HT1080 (cell line): ENCODE measurements at regions not wholly inside any gene's neighbourhood (a gene's known extent, or its start where the extent isn't known, plus 50 kb on each side); places are given as distances from the start of the nearest gene placed in this dataset.

Experiments
- DNase-seq: peaks from one replicate; pipeline ENCODE4 v3.0.0-alpha.2; 2015; ENCODE audit warnings: low read depth

DNA sequence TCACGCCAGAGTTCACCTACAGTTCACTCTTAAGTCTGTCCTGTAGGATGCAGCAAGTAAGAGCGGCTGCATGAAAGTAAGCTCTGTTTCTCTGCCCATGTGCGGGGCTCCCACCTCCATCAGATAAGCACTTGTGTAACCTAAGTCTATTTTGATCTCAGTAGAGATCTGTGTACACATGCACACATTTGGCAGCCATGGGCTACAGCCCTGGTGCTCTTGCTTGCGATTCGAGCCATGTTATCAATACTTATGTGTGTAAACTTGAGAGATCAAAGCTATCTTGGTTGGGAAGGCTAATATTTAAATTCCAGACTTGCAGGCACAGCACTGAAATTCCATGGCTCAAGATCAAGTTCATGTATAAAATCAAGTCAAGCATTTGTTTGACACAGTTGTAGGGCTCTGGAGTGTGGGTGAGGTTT, 244.7 kb upstream of the FGGY start:
- no peak for DNase-seq

DNA sequence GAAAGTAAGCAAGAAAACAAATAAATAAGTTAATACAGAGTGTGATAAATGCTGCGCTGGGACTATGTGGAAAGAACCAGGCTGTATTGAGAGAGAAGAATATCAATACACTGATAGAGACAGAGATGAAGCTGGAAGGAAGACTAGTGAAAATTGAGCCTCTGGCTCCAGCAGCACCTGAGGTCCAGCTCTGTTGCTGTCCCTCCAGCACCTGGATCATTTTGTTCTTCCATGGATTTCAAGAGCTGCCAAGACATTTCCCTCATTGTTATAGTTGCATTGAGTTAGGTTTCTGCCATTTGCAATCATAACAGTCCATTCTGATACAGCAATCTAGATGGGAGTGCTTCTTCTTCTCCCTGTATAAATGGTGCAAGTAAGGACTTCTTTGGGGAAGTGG, 242.7 kb upstream of the FGGY start:
- no peak for DNase-seq

DNA sequence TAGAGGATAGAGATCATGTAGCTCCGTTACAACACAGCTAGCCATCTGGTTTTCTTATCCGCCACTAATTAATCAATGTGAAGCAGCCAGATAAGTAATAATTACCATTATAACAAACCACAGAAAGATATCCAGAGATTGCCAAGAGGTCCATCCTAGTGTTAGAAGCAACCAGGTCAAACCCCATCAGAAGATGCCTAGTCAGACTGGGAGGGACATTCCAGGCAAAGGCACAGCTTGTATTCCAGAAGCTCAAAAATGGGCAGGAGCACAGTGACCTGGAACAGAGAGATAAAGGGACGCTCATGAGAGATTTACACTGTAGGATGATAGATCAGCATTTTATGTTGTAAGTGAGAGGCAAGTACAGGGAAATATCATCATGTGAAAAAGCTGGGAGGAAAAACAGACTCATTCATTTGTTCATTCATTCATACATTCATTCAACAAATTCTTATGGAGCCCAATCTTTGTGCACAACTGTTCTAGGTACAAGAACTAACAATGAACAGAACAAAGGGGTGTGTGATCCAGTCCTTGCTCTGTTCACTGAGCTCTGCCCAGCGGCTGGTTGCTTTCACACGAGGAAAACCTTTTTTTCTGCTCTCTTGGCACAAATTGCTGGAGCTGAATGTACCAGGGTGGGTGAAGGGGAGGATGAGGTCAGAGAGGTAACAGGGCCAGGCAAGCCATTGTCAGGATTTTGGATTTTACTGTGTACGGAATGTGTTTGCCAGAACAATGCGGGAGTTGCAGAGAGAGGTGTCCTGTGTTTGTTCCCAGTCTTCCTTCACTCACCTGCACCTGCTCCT, 240.8 kb upstream of the FGGY start:
- no peak for DNase-seq

DNA sequence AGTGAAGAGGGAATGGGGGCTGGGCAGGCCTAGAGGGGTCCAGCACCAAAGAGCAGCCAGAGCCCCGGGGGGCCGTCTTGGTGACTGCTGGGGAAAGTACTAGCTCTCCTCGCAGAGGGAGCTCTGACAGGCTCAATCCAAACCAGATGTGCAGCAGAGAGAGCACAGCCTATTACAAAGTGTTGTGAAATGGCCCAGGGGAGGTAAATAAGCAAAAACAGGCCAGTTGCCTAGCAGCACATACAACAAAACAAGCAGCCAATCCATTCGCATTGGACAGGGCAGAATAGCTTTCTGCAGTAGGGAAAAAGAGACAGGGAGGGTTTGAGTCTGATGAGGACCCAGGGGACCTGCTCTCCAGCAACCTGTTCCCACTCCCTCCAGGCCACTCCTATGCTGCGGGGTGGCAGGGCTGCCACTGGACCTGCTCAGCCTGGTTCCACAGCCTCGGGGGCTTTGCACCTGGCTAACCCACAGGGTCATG, 239.6 kb upstream of the FGGY start:
- no peak for DNase-seq

DNA sequence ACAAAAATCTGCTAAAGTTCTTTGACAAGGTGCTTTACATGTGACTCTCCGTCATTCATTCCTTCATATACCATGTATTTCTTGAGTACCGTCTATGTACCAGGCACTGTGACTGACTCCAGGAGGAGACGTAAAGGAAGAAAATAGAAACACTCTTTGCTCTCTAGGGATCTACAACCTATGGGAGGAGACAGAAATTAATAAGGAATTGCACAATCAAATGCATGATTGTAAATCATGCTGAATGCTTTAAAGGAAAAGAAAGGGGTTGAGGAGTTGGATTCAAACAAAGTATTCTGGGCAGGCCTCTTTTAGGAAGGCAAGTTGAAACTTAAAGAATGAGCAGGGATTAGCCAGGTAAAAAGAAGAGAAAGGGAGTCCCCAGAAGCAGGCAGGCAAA, 239.1 kb upstream of the FGGY start:
- no peak for DNase-seq

DNA sequence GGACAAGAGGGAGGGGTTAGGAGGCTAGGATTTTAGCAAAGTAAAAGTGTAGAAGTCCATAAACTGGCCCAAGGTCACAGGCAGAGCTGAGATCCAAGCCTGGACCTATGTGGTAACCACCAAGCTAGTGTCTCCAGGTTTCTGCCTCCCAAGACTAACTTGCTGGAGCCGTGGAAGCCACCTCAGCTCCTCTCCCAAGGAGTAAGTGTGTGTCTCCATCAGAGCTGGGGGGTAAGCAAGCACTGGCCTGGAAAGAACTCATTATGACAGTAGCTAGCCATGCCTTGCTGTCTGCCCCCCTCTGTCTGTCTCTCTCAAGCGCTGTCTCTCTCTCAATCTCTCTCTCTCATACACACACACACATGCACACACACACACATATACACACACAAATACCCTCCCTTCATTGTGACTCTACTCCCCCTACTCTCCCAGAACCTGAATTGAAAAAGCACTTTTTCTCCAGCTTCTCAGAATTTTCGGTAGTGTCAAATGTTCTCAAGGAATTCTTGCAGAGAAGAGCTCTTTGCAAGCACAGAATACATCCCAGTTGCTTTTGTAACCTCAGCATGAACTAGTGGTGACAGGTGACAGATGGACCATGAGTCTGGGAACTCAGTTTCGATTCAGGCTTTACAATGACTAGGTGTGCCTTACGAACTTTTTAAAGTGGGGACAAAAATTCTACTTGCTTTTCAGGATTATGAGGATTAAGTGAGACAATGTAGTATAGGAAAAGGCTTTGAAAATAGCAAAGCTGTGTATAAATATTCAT, 238.0 kb upstream of the FGGY start:
- DNase-seq: no peak

DNA sequence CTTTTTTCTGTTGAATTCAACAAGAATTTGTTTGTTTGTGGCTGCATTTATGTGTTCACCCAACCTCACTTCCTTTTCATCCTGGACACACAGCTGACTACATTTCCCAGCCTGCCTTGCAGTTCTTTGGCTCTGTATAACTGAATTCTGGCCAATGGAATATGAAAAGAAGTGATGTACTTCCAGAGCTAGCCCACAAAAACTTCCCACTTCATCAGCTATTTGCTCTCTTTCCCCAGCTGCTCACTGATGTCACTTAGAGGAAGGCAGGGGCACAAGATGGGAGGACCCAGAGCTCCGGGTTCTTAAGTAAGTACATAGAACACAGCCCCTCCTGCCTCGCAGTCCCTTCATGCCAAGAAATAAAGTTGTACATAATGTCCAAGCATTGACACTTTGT, 235.0 kb upstream of the FGGY start:
- DNase-seq: peak; percentile 49

DNA sequence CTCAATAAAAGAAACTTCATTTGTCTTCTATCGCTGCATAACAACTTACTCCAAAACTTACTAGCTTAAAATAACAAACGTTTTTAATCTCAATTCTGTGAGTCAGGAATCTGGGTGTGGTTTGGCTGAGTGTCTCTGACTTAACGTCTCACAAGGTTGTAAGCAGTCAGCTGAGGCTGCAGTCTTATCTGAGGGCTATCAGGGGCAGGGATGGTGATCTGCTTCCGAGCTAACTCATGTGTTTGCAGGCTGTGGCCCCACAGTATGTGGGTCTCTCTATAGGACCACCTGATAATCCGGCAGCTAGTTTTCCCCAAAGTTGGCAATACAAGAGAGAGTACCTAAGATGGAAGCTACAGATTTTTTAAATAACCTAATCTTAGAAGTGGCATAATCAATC, 234.2 kb upstream of the FGGY start:
- DNase-seq: peak; percentile 37

DNA sequence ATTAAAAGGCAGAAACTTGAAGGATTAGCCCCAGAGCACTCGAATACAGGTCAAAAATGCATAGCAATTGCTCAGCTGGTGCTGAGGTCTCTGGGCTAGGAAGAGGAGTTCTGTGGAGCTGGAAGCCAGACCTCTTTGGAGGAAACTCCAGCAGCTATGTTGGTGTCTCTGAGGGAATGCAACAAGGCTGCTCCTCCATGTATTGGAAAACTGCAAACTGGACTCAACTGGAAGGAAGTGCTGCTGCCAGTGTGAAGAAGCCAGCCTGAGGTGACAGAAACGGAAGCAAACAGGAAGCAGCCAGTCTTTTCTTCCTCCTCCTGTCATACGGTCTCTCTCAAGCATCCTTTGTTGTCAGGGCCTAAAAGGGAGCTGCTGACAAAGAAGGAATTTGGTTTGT, 233.4 kb upstream of the FGGY start:
- no peak for DNase-seq

DNA sequence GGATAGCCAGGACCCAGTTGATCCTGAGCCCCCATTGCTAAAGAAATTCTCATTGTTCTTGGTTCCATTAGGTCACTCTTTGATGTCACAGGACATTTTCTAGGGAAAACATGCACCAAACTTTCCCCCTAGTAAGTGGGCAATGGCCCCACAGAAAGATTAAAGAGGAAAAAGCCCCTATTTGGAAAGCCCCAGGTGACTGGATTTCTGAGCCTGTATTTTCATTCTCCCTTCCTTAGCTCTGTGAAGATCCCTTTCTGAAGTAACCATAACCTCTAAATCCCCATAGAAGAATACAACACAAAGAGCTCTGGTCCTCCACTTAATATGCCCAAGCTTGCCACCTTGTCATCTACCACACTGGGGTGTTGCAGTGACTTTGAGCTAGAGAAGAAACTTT, 232.3 kb upstream of the FGGY start:
- no peak for DNase-seq

DNA sequence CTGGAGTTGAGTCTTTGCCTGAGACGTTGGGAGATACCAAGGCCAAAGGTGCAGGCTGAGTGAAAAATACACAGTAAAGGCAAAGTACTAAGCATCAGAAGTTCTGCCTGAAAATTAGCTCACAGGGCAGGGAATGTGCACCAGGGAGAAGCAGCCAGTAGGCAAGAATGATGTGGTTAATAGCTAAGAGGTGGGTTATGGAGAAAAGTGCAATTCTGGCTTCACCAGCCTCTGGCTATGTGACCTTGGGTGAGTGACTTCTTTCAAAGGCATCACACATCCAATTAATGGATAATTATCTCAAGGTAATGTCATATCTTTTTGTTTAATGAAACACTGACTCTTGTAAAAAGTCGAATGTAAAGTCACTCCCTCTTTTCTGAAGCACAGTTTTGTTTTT, 230.7 kb upstream of the FGGY start:
- DNase-seq: no peak

DNA sequence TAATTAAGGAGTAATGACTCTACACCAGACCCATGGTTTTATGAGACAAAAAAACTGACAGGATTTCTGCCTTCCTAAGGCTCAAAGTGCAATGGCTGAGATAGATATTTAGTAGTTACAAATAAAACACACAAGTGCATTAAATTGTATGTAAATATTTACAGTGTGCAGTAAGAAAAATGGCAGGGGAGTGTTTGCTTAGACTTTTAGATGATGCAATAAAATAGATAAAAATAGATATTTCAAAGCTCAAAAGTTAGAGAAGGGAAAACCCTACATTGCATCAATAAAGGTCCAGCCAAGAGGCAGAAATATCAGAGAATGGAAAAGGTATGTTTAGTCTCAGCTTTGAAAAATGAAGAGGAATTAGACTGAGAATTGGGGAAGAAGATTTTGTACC, 226.3 kb upstream of the FGGY start:
- no peak for DNase-seq

DNA sequence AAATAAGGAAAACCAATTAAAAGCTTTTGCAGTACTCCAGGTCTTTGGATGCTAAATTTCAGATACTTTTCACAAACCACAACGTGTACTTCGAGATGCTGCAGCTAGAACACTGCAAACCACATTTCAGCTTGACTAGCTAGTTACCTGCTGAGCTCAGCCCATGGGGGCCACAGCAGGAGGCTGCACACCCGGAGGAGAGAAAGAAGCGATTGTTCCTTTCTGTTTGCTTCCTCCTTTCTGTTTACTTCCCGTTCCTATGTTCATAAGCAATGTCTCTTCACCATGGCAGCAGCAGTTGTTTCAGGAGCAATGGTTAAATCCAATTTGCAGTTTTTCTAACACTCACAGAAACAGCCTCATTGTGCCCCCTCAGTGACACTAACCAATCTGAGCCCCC, 225.6 kb upstream of the FGGY start:
- DNase-seq: no peak

DNA sequence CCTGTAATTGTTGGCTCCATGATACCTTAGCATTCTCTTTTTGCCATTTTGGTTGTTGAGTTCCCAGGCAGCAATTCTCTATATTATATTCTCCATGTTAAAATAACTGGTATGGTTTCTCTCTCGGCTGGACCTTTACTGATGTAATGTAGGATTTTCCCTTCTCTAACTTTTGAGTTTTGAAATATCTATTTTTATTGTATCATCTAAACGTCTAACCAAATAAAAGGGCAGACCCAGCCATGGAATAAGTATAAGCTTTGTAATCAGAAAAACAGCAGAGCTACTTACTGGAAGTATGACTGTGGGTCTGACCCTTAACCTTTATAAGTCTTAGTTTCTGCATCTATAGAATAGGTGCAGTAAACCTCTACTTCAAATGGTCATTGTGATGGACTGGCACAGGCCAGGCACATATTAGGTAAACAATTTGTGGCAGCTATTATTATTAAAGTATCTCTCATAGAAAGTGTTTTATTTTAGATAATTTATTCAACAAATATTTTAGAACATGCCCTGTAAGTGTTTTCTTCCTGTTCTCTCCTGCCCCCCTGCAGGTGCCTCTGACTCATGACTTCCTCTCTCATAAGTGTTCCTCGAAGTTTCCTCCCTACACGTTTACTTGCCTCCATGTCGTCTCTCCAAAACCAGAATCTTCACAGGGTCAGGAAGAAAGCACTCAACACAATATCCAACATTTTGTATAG, 224.9 kb upstream of the FGGY start:
- peak; percentile 71 for DNase-seq

DNA sequence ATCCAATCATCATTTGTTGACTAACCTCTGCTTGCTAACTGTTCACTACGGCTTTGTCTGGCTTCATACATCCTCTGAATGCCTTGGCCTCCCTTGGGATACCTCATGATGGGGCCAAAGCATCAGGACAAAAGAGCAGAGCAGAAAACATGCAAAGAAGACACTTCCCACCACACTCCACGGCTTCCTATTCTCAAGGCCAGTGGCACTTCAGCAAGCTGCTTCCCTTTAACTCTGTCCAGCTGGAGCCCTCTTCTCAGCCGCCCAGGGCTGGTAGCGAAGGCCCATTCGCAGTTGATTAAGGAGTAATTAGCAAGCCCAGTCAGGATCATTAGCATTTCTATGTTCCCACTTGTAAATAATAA, 224.3 kb upstream of the FGGY start:
- DNase-seq: no peak

DNA sequence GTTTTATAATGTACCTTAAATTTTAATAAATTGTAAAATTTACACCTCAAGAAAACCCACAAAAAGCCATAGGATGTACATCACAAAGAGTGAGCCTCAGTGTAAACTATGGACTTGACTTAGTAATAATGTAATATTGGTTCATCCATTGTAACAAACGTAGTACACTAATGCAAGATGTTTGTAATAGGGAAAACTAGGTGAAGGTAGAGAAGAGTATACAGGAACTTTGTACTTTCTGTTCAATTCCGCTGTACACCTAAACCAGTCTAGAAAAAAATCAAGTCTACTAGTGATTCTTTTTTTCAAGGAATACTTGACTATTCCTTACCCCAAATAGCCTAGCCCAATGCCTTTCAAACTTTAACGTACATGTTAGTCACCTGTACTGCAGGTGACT, 222.3 kb upstream of the FGGY start:
- DNase-seq: no peak

DNA sequence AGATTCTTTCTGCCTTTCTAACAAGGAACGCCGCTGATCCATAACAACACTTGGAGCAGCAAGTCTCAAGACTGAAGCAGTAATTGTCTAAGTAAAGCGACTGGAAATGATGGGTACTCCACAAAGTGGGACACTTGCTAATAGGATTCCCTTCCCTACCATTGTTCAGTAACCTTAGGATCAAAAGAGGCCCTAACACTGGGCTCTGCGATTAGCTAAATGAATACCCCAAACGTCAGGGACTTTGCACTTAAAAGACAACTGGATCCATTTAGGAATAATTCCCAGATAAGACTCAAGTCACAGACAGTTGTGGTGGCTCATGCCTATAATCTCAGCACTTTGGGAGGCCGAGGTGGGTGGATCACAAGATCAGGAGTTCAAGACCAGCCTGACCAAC, 221.9 kb upstream of the FGGY start:
- no peak for DNase-seq

DNA sequence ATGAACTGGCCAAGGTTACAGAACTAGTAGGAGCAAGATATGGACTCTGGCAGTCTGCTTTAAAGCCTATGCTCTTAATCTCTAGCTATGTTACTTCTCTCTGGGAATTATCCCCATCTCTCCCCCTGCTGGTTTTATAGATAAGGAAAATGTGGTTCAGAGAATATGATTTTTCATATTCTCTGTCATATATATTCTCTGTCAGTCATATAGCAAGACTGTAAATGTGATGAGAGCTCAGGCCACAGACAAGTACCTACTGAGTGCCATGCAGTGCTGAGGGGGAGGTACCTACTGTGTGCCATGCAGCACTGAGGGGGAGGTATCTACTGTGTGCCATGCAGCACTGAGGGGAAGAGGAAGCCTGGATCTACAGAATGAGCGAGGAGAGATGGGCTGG, 220.3 kb upstream of the FGGY start:
- no peak for DNase-seq

DNA sequence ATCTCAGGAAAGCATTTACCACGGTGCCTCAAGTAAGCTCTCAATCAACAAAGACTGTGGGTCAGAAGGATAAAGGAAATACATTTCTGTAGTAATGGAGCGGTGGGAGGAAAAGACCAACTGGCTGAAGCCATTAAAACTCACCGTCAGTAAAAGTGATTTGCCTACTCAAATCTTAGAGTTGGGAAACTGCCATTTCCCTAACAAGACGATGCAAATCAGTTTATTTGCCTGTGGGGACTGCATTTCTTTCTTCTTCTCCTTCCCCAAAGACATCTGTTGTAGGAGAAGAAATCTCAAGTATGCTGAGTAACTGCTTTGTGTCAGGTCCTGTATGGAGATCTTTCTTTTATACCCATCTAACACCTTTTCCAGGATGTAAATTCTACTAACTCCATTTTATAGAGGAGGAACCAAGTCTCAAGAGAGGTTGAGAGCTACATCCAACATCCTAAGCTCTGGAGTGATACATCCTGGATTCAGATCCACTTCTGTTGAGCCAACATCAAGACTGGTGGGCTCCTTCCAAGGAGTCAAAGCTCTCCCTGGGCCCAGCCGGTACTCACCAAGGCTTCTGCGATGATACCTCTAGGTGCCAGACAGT, 219.3 kb upstream of the FGGY start:
- DNase-seq: no peak

DNA sequence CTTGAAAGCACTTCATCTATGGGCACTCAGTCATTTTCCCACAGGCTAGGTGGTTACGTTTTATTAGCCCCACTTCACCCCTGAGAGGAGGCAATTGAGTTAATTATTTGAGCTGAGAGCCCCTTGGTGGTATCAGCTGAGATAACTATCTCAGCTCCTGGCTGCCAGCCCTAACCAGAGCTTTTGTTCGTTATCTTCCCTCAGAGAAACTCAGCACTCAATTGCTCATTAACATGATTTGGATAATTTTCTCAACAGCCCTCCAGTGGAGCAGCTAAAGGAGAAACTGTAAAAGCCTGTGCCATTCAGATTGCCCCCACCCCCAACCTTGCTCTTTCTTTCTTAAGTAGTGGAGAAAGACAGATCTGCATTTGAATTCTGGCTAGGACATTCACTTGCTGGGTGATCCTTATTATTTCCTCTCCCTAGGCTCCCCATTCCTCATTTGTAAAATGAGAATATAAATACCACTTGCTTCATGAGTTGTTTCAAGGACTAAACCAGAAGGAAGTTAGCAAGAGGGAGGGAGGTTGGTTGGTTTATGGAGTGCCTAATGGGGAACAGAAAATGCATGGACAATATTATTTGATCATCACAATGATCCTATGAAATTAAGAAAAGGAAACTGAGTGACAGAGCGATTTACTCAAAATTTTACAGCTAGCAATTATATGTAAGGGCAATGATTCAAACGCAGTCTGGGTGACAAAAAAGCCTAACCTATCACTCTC, 218.7 kb upstream of the FGGY start:
- no peak for DNase-seq

DNA sequence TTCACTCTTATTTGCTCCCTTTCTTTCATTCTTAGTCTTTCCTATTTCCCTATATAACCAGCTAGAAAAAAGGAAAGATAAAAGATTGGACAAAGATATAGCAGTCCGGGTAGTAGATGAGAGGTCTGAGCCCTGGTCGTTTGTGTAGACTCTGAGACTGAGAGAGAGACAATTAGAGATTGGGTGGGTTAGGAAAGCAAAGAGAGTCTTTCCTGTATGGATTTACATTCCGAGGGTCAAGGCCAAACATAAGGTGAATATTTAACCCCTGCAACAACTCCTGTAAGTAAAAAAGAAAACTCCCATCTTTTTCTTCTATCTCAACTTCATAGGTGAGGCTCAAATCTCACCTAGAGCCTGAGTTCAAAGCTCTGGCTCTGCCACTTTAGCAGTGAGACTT, 218.0 kb upstream of the FGGY start:
- DNase-seq: no peak
